Endodermal cell (in vitro differentiated cells): ENCODE measurements at regions not wholly inside any gene's neighbourhood (a gene's known extent, or its start where the extent isn't known, plus 50 kb on each side); places are given as distances from the start of the nearest gene placed in this dataset.

Experiments
- DNase-seq: peaks from one replicate; pipeline ENCODE4 v3.0.0-alpha.2; 2017
- H3K27ac ChIP-seq: 2 replicates; pipeline ENCODE4 v1.5.1; 2013; ENCODE audit warnings: mild to moderate bottlenecking, low read depth, low read length, moderate library complexity
- H3K27me3 ChIP-seq: 2 replicates; pipeline ENCODE4 v1.6.1; 2013; ENCODE audit warnings: mild to moderate bottlenecking, low read length, moderate library complexity; ENCODE audit not compliant: insufficient read depth, control insufficient read depth, poor library complexity, severe bottlenecking
- H3K36me3 ChIP-seq: 2 replicates; pipeline ENCODE4 v1.7.0; 2013; ENCODE audit warnings: mild to moderate bottlenecking, low read length, moderate library complexity; ENCODE audit not compliant: control insufficient read depth, insufficient read depth
- H3K4me1 ChIP-seq: one replicate; pipeline ENCODE4 v1.7.0; 2013; ENCODE audit warnings: low read length; ENCODE audit not compliant: control insufficient read depth, insufficient read depth
- H3K4me3 ChIP-seq: 2 replicates; pipeline ENCODE4 v1.5.1; 2013; ENCODE audit warnings: mild to moderate bottlenecking, low read length, moderate library complexity
- H3K9ac ChIP-seq: 2 replicates; pipeline ENCODE4 v1.6.1; 2013; ENCODE audit warnings: mild to moderate bottlenecking, low read length, moderate library complexity; ENCODE audit not compliant: poor library complexity, severe bottlenecking; ENCODE audit errors: extremely low read depth
- H3K9me3 ChIP-seq: 2 replicates; pipeline ENCODE4 v1.6.1; 2013; ENCODE audit warnings: mild to moderate bottlenecking, low read length, moderate library complexity; ENCODE audit not compliant: control insufficient read depth
- H3K27ac Mint-ChIP-seq: 2 replicates; pipeline ENCODE4 v1.8.0; 2020; ENCODE audit warnings: mixed read lengths
- H3K27me3 Mint-ChIP-seq: 2 replicates; pipeline ENCODE4 v1.8.0; 2021; ENCODE audit warnings: mild to moderate bottlenecking, mixed read lengths; ENCODE audit not compliant: insufficient read depth
- H3K36me3 Mint-ChIP-seq: 2 replicates; pipeline ENCODE4 v1.8.0; 2020; ENCODE audit warnings: low read depth, mixed read lengths
- H3K4me1 Mint-ChIP-seq: 2 replicates; pipeline ENCODE4 v1.8.0; 2020; ENCODE audit warnings: mixed read lengths
- H3K4me3 Mint-ChIP-seq: 2 replicates; pipeline ENCODE4 v1.8.0; 2020; ENCODE audit warnings: mild to moderate bottlenecking, moderate library complexity, mixed read lengths
- H3K9me3 Mint-ChIP-seq: 2 replicates; pipeline ENCODE4 v1.8.0; 2020; ENCODE audit warnings: mild to moderate bottlenecking, mixed read lengths
- CTCF ChIP-seq: fragments of 200-600 bp; sonication (generic); conservative IDR thresholded peaks from 2 replicates; pipeline ENCODE4 v1.5.0; 2021; ENCODE audit warnings: antibody characterized with exemption, mild to moderate bottlenecking
- WGBS, 2 experiments: methylation state at CpG; one replicate each; pipeline versions ENCODE4 v1.1.5 to v1.1.7; 2013; ENCODE audit warnings: missing lambda C conversion rate in 2 of 2, mixed read lengths in 1 of 2; ENCODE audit not compliant: insufficient coverage in 1 of 2, insufficient read length in 1 of 2; 5-methylcytosine and 5-hydroxymethylcytosine counted together

GRCh38 chr12:127355061-127355841 lies 911.7 kb upstream of the TMEM132C start:
- H3K9me3 ChIP-seq: peaks cover 6% of the 10 kb centered on the region
- Mint-ChIP-seq H3K9me3 (peaks cover 12% of the 10 kb centered on the region), H3K36me3 (no peaks in the 10 kb centered on the region), H3K4me1 (no peaks in the 10 kb centered on the region), H3K27ac (peak overlapping the region; percentile 17), H3K27me3 (no peaks in the 10 kb centered on the region), H3K4me3 (no peak overlapping the region)
- H3K9ac ChIP-seq: no peak overlapping the region
- H3K27ac ChIP-seq: no peak overlapping the region
- no peaks in the 10 kb centered on the region for H3K4me1 ChIP-seq
- H3K36me3 ChIP-seq: no peaks in the 10 kb centered on the region
- no peak overlapping the region for H3K4me3 ChIP-seq
- TF ChIP-seq CTCF: peak; percentile 90
- DNase-seq: peak; percentile 83
- 76 to 90% methylated on average over 7 to 10 of the region's 10 CpGs for WGBS, 2 experiments
- H3K27me3 ChIP-seq: no peaks in the 10 kb centered on the region

- H3K4me3 Mint-ChIP-seq: no peak overlapping the region
- no peaks in the 10 kb centered on the region for H3K36me3 Mint-ChIP-seq
- H3K27ac Mint-ChIP-seq: no peak overlapping the region
- H3K36me3 ChIP-seq: no peaks in the 10 kb centered on the region
- H3K27me3 Mint-ChIP-seq: no peaks in the 10 kb centered on the region
- WGBS, 2 experiments: 90 to 96% methylated on average over 1 to 2 of the region's 2 CpGs
- H3K4me3 ChIP-seq: no peak overlapping the region
- no peak for TF ChIP-seq CTCF
- H3K9me3 Mint-ChIP-seq: no peaks in the 10 kb centered on the region
- H3K9ac ChIP-seq: no peak overlapping the region
- no peaks in the 10 kb centered on the region for H3K4me1 Mint-ChIP-seq
- H3K9me3 ChIP-seq: no peaks in the 10 kb centered on the region
- no peaks in the 10 kb centered on the region for H3K4me1 ChIP-seq
- H3K27ac ChIP-seq: no peak overlapping the region
- no peak for DNase-seq
- H3K27me3 ChIP-seq: no peaks in the 10 kb centered on the region
Measured at GRCh38 chr12:127358888-127359287, 908.1 kb upstream of the TMEM132C start.

- Mint-ChIP-seq H3K4me1 (no peaks in the 10 kb centered on the region), H3K27ac (no peak overlapping the region), H3K4me3 (no peak overlapping the region), H3K27me3 (no peaks in the 10 kb centered on the region), H3K36me3 (no peaks in the 10 kb centered on the region), H3K9me3 (no peaks in the 10 kb centered on the region)
- Histone ChIP-seq H3K27me3 (no peaks in the 10 kb centered on the region), H3K27ac (no peak overlapping the region), H3K9ac (no peak overlapping the region), H3K4me1 (no peaks in the 10 kb centered on the region), H3K9me3 (no peaks in the 10 kb centered on the region), H3K36me3 (no peaks in the 10 kb centered on the region), H3K4me3 (no peak overlapping the region)
- TF ChIP-seq CTCF: no peak
- DNase-seq: no peak
- 88 to 89% methylated on average over 4 to 6 of the region's 6 CpGs for WGBS, 2 experiments
Measured at GRCh38 chr12:127360580-127360979, 906.4 kb upstream of the TMEM132C start.
